GM21576 (cell line): ENCODE measurements at regions not wholly inside any gene's neighbourhood (a gene's known extent, or its start where the extent isn't known, plus 50 kb on each side); places are given as distances from the start of the nearest gene placed in this dataset.

Experiments
- ATAC-seq: cut with Tn5 transposase; IDR thresholded peaks from one replicate; pipeline ENCODE4 v1.9.1; 2021; ENCODE audit warnings: mild to moderate bottlenecking, moderate library complexity; ENCODE audit not compliant: unreplicated experiment

GRCh38 chr1:219365451-219365850 is 191.8 kb downstream of the LYPLAL1 start:
- ATAC-seq, result no peak

GRCh38 chr1:219362702-219363101 is 189.0 kb downstream of the LYPLAL1 start:
- ATAC-seq, result no peak

- ATAC-seq, result no peak
These were observed 185.4 kb downstream of the LYPLAL1 start for GRCh38 chr1:219359126-219359525.

- no peak for ATAC-seq
These were observed 184.4 kb downstream of the LYPLAL1 start for GRCh38 chr1:219358080-219358479.

- ATAC-seq, result no peak
These were observed 181.3 kb downstream of the LYPLAL1 start for GRCh38 chr1:219354962-219355361.

GRCh38 chr1:219352961-219353651 is 179.4 kb downstream of the LYPLAL1 start:
- no peak for ATAC-seq

GRCh38 chr1:219350172-219350931 is 176.7 kb downstream of the LYPLAL1 start:
- ATAC-seq, result no peak

- ATAC-seq, result no peak
These were observed 174.3 kb downstream of the LYPLAL1 start for GRCh38 chr1:219347921-219348391.

GRCh38 chr1:219347376-219347775 is 173.7 kb downstream of the LYPLAL1 start:
- ATAC-seq, result no peak

GRCh38 chr1:219345953-219346352 is 172.3 kb downstream of the LYPLAL1 start:
- ATAC-seq, result no peak

- ATAC-seq, result no peak
These were observed 169.2 kb downstream of the LYPLAL1 start for GRCh38 chr1:219342836-219343235.

GRCh38 chr1:219340796-219341195 is 167.1 kb downstream of the LYPLAL1 start:
- ATAC-seq, result no peak

GRCh38 chr1:219339466-219339865 is 165.8 kb downstream of the LYPLAL1 start:
- no peak for ATAC-seq

- ATAC-seq, result no peak
These were observed 163.9 kb downstream of the LYPLAL1 start for GRCh38 chr1:219337588-219337987.

GRCh38 chr1:219333626-219334025 is 159.9 kb downstream of the LYPLAL1 start:
- no peak for ATAC-seq

- no peak for ATAC-seq
These were observed 157.7 kb downstream of the LYPLAL1 start for GRCh38 chr1:219331424-219331823.

GRCh38 chr1:219330669-219331068 is 157.0 kb downstream of the LYPLAL1 start:
- ATAC-seq, result no peak

- ATAC-seq, result no peak
These were observed 156.3 kb downstream of the LYPLAL1 start for GRCh38 chr1:219330001-219330400.

GRCh38 chr1:219329578-219329977 is 155.9 kb downstream of the LYPLAL1 start:
- ATAC-seq, result no peak

GRCh38 chr1:219326843-219327242 is 153.2 kb downstream of the LYPLAL1 start:
- ATAC-seq, result no peak

- ATAC-seq, result no peak
These were observed 151.7 kb downstream of the LYPLAL1 start for GRCh38 chr1:219325368-219325742.

- no peak for ATAC-seq
These were observed 151.1 kb downstream of the LYPLAL1 start for GRCh38 chr1:219324629-219325367.
